HG03460 (cell line): ENCODE measurements at regions not wholly inside any gene's neighbourhood (a gene's known extent, or its start where the extent isn't known, plus 50 kb on each side); places are given as distances from the start of the nearest gene placed in this dataset.

Experiments
- ATAC-seq: cut with Tn5 transposase; IDR thresholded peaks from one replicate; pipeline ENCODE4 v1.9.1; 2021; ENCODE audit not compliant: unreplicated experiment

DNA sequence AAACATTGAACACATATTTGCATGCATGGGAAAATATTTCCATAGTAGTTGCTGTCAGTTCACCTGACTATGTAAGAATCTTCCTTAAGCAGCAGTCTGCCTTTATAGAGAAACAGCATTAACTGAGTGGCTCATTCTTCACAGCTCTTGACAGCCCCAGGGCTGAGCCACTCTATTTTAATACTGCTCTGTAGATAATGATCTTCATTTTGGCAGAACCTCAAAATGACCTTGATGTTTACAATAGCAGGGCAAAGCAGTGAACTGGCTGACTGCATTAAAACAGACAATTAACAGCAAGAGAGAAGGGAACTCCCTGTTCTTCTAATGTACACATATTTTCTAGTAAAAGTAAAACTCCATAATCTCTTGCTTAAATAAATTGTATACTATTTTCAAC lies 580.6 kb upstream of the SOX11 start:
- no peak for ATAC-seq

DNA sequence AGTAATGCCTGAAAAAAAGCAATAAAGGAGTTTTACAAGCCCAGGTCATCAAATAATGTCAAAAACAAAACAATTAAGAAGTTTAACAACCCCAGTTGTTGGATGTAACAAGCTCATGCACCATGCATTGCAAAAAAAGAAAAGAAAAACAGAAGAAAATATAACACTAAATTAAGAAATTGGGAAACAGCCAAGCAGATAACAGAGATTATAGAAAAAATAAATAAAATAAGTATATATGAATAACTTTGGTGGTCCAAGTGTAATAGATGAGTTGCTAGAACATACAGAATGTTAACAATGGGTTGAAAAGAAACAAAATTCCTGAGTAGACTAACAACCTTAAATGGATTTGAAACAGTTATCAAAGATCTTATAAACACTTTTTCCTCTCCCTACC lies 573.1 kb upstream of the SOX11 start:
- no peak for ATAC-seq

DNA sequence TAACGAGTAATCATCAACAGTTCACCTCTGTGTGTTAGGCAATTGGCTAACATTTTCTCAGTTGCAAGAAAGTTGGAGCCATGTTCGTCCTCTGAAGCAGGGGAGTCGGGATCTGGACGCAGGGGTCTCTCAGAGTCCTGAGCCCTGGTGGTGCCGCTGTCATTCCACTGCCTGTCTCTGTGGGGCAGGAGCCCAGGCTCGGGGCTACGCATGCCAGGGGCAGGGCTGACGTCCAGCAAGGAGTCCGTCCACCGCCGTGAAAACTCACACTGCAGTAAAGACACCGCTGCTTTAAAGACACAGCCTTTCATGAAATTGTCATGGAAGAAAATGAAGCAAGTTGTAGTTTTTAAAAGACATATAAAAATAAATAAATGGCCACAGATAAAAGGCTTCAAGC lies 571.1 kb upstream of the SOX11 start:
- ATAC-seq, result no peak

DNA sequence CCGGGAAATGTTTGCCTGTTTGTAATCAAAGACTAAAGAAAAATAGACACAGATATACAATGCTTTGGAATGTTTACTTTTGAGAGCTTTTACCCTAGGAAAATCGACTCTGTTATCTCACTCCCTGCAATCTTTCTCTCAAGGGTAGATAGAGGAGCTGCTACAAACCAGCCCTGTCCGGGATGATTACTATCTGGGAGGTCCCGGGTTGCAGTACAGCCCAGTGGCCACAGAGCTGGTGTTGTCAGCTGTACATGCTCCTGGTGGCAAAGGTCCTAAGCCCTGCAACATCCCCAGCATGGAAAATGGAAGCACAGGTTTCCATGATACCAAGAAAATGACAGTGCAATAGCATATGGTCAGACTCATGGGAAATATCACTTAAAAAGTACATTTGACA lies 570.5 kb upstream of the SOX11 start:
- ATAC-seq, result no peak

DNA sequence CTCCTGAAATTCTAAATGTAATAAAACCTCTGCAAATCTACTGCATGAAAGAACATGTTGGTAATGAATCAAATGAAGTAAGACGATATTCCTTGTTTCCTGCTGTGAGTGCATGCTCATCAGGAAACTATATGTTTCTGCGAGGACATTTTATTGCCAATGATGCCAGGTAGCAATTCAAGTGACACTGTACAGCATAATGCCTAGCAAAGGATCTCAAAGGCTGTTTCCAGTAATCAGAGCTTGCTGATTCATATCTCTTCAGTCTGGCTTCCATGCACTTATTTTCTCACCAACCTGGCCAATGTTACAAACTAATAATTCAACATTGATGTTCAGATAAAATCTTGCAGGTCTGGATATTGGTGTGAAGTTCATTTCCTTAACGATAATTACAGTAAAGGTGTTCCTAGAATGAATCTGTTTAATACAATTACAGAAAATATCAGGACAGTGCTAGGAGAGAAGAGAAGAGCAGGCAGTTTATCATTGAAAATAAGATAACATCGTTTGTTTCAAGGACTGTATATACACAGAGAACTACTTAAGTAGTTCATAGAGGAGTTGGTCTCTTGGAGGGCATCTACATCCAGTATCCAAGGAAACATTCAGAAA lies 568.5 kb upstream of the SOX11 start:
- ATAC-seq, result no peak

DNA sequence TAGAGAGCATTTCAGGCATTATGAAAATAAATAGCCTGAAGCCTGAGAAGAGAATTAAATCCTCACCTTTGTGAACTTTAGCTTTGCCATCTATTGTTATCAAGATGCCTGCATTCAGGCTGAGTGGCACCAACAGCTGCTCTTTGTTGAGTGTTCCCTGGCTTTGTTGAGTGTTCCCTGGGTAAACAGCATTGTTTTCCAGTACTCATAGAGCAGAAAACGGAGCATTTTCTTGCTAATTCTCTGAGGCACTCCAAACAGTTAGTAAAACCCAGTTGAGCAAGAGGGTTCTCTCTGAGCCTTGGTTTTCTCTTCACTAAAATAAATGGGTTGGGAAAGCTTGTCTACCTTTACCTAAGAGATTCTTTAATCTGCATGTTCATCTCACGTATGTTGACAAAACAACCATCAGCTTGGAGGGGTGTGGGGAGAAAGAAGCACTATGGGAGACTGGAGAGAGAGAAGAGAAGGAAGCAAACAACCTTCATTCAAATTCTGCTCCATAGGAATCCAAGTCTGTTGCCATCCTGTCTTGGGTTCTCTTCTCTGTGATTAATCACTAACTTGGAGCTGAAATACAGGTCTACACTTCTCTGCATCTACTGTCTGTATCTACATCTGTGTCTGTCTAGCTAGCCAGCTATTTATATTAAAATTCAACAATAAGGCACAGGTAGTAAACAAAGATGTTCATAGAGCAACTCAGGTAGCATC lies 567.0 kb upstream of the SOX11 start:
- no peak for ATAC-seq

DNA sequence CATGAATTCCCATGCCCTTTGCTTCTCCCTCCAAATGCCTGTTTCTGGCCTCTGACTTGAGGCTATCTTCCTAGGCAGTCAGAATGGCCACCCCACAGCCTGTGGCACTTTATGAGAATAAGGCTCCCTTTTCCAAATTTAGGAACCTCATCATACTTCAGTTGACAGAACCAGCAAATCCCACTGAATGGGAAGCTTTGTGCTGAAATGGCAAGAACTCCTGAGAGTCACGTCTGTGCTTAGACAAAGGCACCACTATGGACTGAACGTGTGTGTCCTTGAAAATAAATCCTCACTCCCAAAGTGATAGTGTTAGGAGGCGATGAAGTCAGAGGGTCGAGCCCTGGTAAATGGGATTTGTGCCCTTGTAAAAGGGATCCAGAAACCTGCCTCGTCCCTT lies 559.9 kb upstream of the SOX11 start:
- ATAC-seq, result no peak

DNA sequence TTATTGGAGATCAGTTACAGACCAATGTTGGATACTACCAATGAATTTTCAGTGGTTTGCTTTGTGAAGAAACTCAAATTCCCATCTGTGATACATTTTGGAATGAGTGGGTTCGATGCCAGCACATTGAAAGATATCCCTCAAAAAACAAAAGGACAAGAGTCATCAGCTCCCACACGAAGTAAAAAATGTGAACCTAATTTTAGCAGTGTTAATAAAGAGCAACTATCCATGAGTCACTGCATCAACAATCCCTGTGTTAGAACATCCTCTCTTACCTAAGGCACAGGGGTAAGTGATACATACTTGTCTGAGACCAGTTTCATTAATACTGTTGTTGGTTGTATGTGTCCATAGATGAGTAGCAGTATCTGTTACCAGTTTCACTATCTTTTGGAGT lies 551.8 kb upstream of the SOX11 start:
- no peak for ATAC-seq

DNA sequence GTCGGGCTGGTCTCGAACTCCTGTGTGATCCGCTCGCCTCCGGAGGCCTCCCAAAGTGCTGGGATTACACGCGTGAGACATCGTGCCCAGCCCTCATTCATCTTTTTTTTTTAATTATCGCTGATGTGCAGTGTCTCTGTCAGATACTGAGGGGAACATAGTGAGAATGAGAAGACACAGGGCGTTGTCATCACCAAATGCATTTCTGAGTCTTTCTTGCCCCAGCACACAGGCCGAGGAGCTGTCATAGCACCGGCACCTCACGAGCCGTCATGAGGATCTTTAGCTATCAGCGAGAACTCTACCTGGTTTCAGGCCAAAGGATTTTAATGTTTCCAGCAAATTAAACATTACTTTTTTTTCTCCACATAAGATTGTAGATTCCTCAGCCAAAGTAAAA lies 548.0 kb upstream of the SOX11 start:
- no peak for ATAC-seq

DNA sequence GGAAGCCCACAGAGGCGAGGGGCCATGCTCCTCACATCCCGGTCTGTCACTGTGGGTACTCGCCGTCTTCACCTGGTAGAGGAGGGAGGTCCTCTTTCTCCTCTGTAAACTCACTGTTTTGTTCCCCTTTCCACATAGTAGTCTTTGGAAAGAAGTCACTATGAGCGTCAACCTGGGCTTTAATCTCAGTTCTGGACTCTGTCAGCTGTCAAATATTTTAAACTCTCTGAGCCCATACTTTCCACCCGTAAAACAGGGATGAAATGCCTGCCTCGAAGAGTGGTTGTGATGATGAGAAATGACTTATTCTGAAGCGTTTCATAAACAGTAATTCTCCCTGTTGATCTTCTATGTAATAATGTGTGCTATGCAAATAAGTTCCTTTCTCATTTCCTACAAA lies 547.1 kb upstream of the SOX11 start:
- no peak for ATAC-seq

DNA sequence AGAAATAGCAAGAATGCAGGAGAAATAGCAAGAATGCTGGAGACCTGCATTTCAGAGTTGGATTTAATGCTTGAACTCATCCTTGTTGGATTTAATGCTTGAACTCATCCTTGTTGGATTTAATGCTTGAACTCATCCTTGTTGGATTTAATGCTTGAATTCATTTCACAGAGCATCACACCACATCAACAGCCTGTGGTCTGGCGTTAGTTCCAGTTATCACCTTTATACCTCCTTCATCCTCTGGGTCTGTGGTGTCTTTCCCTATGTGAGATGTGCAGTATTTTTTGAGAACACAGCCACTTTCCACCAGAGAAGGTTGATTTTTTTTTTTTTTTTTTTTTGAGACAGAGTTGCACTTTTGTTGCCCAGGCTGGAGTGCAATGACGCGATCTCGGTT lies 546.4 kb upstream of the SOX11 start:
- no peak for ATAC-seq

DNA sequence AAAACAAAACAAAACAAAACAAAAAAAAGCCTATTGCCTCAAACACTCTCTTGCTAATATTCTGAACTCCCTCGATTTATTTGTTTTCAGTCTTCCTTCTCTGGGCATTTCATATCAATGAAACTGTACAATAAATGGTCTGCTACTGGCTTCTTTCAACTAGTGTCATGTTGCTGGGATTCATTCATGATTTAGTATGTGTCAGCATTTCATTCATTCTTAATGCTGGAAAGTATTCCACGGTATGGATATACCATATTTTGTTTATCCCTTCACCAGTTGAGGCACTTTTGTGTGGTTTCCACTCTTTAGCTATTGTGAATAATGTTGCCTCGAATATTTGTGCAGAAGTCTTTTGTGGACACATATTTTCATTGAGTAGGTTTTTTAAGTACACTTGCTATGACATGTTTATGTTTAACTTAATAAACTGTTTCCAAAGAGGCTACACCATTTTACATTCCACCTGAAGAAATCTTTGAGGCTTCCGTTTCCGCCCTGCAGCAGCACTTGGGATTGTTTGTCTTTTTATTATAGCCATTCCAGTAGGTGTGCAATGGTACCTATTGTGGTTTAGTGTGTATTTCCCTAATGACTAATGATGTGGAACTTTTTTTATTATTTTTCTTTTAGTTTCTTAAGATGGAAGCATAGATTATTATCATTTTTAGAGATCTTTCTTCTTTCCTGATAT lies 543.6 kb upstream of the SOX11 start:
- no peak for ATAC-seq

DNA sequence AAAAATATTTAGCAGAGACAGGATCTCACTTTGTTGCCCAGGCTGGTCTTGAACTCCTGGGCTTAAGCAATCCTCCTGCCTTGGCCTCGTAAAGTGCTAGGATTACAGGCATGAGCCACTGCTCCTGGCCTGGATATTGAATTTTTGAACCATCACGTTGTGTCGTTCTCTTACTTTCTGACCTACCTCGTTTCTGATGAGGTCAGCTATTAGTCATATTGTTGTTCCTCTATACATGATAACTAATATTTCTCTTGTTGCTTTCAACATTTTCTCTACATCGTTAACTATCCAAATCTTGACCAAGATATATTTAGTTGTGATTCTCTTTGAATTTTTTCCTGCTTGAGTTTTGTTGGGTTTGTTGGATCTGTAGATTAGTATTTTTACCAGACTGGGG lies 541.3 kb upstream of the SOX11 start:
- no peak for ATAC-seq

DNA sequence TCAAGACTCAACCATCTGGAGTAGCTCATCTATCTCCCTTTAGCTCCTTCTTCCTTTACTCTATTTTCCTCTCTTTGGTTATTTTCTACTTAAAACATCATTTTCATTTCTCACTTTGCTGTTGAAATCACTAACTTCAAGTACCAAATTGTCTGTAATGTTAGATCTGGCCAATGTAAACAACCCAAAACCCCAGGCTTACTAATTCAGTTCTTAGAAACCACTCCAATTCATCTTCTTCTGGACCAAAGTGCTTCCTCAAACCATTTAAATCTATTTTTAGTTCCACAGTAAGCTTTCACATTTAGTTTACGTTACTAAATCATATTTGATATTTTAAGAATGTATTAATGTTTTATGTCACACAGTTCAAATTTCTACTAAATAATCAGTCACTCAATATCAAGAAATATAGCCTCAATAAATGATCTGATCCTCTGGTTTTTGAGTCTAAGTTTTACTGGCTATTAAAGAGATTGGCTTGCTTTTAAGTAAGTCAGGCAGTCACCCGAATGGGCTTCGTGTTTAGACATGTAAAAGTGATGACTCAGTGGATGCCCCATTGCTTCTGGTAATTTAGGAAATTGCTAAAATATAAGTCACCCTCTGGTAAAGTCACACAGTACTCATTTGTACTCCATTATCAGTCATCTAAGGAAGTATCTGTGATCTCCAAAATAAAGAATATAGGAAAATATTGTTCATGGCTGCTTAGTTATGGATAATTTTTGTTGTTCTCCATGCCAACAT lies 527.2 kb upstream of the SOX11 start:
- ATAC-seq, result no peak

DNA sequence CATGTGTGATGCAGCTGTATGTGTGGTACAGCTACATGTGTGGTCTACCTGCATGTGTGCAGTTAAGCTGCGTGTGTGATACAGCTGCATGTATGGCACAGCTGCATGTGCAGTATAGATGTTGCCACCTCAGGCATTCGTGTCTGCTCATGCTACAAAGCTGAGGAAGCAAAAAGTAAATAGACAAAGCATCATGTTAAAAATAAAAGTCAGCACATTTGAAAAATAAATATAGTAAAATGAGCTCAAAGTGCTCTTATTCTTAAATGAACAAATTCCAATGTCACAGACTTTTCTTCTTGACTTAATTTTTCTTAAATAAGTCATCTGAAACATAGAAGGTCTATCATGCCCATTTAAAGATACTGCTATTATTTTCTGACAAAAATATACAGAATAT lies 519.3 kb upstream of the SOX11 start:
- no peak for ATAC-seq

DNA sequence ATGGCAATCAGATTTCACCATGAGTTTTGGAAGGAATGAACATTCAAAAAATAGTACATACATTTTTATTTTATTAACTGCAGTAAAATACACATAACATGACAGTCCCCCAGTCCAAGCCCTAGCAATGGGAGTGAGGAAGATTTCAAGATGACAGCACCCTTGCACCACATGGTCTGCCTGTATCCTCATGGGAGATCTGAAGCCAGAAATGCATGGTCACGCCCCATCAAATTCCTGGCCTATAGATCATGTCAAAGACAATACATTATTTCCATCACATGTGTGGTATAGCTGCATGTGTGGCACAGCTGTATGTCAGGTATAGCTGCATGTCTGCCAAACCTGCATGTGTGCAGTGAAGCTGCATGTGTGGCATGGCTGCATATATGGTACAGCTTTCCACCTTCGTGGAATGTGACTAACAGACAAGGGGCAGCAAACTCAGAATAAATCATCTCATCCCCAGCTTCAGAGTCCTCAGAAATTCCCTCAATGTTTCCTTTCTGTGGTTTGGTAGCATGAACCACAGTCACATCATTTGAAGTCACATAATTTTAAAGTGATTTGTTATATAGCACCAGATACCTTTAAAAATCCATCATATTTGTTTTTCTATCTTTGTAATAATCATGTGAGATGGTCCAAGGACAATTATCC lies 518.2 kb upstream of the SOX11 start:
- no peak for ATAC-seq

DNA sequence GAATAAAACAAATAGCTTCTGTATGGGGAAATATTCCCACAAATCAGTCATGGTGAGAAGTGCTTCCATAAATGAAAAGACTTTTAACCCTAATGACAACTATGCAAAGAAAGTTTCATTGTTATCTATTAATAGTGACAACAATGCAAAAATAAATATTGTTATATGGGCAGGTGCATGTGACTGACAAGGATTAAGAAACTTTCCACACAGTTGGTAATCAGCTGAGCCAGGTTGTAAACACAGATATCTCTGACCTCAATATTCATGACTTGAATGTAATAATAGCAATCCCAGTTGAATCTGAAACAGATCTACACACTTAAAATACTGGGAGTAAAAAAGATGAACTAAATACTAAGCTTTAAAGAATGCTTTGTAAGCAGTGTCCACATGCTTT lies 517.0 kb upstream of the SOX11 start:
- ATAC-seq, result no peak

DNA sequence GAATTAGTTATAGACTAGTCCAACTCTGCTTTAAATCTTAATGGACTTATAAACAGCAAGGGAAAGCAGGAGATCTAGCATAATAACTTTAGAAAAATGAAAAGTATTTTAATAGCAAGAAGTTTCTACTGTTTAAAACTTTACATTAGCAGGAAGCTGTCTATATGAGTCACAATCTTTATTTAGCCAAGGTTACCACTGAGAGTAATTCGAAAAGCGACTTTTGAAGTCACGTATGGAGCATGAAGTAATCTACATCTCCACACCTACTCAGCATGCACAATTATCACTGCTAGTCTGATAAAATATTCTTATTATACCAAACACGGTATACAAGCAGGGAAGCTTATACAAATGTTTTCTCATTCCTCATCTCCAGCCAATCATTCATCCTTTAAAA lies 515.4 kb upstream of the SOX11 start:
- ATAC-seq, result no peak

DNA sequence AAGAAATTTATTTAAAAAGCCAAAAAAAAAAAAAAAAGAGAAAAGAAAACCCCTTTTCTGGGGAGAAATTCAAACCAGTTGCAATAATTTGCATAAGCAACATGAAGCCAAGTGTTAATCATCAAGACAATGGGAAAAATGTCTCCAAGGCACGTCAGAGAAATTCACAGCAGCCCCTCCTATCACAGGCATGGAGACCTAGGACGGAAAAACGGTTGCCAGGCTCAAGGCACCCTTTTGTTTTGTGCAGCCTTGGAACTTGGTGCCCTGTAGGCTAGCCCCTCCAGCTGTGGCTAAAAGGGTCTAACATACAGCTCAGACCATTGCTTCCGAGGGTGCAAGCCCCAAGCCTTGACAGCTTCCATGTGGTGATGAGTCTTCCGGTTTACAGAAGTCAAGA lies 509.2 kb upstream of the SOX11 start:
- no peak for ATAC-seq

DNA sequence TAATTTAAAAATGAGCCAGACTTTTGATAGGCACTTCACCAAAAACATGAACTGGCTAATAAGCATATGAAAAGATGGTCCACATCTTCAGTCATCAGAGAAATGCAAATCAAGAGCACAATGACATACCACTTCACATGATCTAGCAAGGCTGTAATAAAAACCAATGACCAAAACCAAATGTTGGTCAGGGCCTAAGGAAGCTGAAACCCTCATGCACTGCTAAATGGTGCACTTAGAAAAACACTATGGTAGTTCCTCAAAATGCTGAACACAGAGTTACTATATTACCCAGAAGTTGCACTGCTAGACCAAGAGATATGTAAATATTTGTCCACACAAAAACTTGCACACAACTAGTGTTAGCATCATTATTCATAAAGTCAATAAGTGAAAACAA lies 504.9 kb upstream of the SOX11 start:
- no peak for ATAC-seq

DNA sequence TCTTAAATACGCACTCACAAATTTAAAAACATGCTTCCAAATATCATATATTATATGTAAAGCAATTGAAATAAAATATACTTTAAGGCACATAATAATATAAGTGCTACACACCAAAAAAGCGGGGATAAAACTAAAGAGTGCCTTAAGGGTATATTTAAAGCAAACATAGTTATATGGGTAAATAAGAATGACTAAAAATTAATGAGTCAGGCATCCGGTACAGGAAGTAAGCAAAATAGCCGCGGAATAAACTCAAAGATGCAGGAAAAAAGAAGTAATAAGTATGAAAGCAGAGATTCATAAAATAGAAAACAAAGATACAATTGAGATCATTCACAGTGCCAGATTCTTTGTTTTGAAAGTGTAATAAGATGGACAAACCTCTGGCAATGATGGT lies 503.5 kb upstream of the SOX11 start:
- ATAC-seq, result no peak
